Fibroblast of villous mesenchyme (primary cell): ENCODE measurements at regions not wholly inside any gene's neighbourhood (a gene's known extent, or its start where the extent isn't known, plus 50 kb on each side); places are given as distances from the start of the nearest gene placed in this dataset.
"Not testable (repeated sequence)": the region's sequence is repeated elsewhere in the genome, so short reads cannot be mapped to it uniquely, and the experiment has no call there.

Experiments
- DNase-seq: peaks from one replicate; pipeline ENCODE4 v3.0.0-alpha.2; 2010; ENCODE audit warnings: low read depth
- H3K4me3 ChIP-seq: 2 replicates; pipeline ENCODE4 v1.5.1; 2011; ENCODE audit warnings: low read depth, mild to moderate bottlenecking, low read length
- TF ChIP-seq, protein P1 (sequence below): IDR thresholded peaks from 2 replicates; pipeline ENCODE4 v1.5.1; 2012; ENCODE audit warnings: low read depth, mild to moderate bottlenecking, low read length; ENCODE audit not compliant: insufficient read depth

DNA sequence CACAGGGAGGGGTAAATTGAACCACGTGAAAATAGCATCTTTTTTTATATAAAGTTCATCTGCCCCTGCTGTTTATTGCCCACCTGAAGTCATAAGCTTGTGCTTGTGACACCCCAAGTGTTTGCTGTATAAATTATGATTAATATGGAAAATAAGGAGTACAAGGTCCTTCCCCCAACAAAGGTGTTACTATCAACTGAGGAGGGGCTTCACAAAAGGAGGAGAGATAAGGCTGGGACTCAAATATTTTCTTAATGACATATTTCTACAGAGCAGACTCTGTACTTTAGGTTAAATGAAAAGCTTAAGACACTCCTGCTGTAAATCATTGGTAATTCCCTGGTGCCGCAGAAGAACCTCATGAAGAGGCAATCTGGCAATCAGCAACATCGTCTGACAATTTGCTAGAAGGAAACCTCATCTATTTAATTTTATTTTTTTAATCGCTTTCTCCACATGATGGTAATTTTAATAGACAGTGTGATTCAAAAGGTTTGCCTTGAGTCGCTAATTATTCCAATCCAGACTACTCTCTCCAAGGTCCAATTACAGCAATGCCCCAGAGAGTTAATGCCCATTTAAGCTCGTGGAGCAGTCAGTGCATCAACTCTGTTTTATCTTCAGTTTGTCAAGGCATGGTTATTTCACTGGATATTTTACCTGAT lies 1432.4 kb downstream of the FAM181B start:
- no peak overlapping the region for H3K4me3 ChIP-seq
- TF ChIP-seq, protein P1, sequence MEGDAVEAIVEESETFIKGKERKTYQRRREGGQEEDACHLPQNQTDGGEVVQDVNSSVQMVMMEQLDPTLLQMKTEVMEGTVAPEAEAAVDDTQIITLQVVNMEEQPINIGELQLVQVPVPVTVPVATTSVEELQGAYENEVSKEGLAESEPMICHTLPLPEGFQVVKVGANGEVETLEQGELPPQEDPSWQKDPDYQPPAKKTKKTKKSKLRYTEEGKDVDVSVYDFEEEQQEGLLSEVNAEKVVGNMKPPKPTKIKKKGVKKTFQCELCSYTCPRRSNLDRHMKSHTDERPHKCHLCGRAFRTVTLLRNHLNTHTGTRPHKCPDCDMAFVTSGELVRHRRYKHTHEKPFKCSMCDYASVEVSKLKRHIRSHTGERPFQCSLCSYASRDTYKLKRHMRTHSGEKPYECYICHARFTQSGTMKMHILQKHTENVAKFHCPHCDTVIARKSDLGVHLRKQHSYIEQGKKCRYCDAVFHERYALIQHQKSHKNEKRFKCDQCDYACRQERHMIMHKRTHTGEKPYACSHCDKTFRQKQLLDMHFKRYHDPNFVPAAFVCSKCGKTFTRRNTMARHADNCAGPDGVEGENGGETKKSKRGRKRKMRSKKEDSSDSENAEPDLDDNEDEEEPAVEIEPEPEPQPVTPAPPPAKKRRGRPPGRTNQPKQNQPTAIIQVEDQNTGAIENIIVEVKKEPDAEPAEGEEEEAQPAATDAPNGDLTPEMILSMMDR = no peak
- DNase-seq = no peak

DNA sequence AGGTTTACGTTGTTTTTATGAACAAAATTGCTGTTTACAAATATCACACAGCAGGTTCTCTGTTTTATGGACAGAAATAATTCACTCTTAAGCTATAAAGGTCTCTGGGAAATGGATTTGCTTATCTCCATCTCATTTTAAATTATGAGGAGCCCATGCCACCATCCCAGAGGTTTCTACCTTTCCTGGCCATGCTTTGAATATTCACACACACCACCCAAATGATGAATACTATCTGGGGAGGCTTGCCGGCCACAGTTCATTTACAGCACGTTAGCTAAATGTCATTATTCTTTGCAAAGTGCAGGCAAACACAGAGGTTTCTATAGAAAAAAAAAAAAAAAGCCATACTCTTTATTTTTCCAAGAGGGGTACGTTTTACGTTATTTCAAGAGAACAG lies 1446.7 kb downstream of the FAM181B start:
- H3K4me3 ChIP-seq = no peak overlapping the region
- no peak for DNase-seq
- TF ChIP-seq, protein P1 = no peak

DNA sequence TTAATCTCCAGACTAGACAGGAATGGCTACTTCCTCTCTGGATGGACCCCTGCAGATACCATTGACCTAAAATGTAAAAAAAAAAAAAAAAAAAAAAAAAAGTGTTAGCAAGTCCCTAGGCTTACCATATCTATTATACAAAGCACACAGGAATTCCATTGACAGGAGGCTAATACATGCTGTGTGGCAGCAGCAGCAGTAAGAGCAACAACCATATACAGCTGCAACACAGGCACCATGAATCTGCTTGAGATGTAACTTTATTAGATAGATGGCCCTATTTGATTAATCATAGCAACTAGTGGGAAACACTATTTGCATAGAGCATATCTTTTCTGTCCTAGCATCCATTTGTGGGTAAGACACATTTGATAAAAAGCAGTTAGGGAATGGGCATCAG lies 1447.1 kb downstream of the FAM181B start:
- TF ChIP-seq, protein P1 = no peak
- H3K4me3 ChIP-seq = no peak overlapping the region
- no peak for DNase-seq

DNA sequence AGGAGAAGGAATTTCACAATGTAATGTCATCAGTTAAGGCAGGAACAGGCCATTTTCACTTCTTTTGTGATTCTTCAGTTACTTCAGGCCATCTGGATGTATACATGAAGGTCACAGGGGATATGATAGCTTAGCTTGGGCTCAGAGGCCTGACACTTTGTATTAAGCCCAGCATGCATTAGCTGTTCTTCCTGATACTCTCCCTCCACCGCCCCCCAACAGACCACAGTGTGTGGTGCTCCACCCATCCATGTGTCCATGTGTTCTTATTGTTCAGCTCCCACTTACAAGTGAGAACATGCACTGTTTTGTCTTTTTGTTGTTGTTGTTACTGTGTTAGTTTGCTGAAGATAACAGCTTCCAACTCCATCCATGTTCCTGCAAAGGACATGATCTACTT lies 1453.4 kb downstream of the FAM181B start:
- not testable (repeated sequence) for H3K4me3 ChIP-seq

DNA sequence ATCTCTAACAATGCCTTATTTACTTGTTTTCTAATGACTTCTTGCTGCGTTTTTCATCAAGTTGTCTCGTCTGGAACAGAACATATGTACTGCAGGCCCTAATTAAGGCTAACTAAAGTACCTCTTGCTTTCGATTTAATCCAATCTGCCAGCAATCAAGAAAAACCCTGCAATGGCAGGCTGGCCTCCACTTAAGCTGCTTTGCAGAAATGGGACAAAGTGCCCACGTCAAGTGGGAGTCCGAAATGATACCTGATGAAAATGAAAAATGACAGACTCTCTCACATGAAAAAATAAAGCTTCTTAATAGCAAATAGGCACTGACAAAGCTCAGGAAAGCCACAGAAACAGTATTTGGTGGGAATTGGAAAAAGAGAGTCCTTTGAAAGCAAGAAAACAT lies 1454.7 kb downstream of the FAM181B start:
- TF ChIP-seq, protein P1 = no peak
- no peak overlapping the region for H3K4me3 ChIP-seq
- no peak for DNase-seq

More for the DNA sequence above, 1453.4 kb downstream of the FAM181B start:
- DNase-seq = not testable (repeated sequence)

DNA sequence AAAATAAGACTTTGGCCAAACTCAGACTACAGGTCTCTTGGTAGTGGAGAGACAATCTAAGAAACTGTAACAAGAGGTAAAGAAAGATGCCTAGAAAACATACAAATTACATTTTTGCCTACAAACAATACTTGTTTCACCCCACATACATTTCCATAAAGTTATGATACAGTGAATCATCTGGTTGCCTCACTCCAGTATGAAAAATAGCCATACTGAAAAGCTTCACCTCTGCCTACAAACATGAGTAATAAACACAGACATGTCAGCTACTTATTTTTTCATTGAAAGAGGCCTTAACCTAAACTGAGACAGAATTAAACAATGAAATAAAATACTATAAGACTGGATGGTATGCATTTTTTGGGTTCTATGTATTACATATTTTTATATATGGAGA lies 1463.0 kb downstream of the FAM181B start:
- H3K4me3 ChIP-seq = no peak overlapping the region
- DNase-seq = no peak
- TF ChIP-seq, protein P1 = no peak

DNA sequence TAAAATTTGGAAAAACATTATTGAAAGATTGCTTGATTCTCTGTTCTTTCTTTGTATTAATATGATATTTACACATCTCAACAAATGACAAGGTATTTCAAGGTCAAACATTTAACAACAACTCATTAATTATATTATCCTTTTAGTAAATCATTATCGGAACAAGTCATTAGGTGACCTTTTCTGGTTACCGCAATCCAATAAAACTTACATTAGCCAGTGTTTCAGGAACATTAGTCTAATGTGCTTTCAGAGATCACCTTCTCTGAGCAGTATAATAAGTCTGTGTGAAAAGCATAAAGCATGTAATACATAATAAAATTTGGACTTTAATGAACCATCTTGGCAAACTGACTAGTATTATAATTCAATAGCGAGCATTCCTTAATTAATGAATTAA lies 1466.4 kb downstream of the FAM181B start:
- TF ChIP-seq, protein P1 = no peak
- no peak for DNase-seq
- no peak overlapping the region for H3K4me3 ChIP-seq
